HT-29 (cell line): ENCODE measurements at regions not wholly inside any gene's neighbourhood (a gene's known extent, or its start where the extent isn't known, plus 50 kb on each side); places are given as distances from the start of the nearest gene placed in this dataset.
"Not testable (repeated sequence)": the region's sequence is repeated elsewhere in the genome, so short reads cannot be mapped to it uniquely, and the experiment has no call there.

Source experiments
- DNase-seq: peaks from one replicate; pipeline ENCODE4 v3.0.0-alpha.2; 2015; ENCODE audit warnings: low spot score

GRCh38 chr9:115456515-115456914 is 338.6 kb upstream of the TNC start:
- DNase-seq = no peak

- DNase-seq = no peak
Observed at GRCh38 chr9:115461280-115461679, 343.3 kb upstream of the TNC start.

GRCh38 chr9:115462623-115463022 is 344.7 kb upstream of the TNC start:
- no peak for DNase-seq

GRCh38 chr9:115466756-115467155 is 348.8 kb upstream of the TNC start:
- DNase-seq = no peak

- DNase-seq = no peak
Observed at GRCh38 chr9:115469841-115470240, 351.9 kb upstream of the TNC start.

GRCh38 chr9:115473032-115473431 is 355.1 kb upstream of the TNC start:
- DNase-seq = not testable (repeated sequence)

- no peak for DNase-seq
Observed at GRCh38 chr9:115481769-115482168, 363.8 kb upstream of the TNC start.

- no peak for DNase-seq
Observed at GRCh38 chr9:115482747-115483146, 364.8 kb upstream of the TNC start.

GRCh38 chr9:115492869-115493268 is 374.9 kb upstream of the TNC start:
- DNase-seq = no peak

- no peak for DNase-seq
Observed at GRCh38 chr9:115494393-115494792, 376.4 kb upstream of the TNC start.

- DNase-seq = no peak
Observed at GRCh38 chr9:115495052-115495635, 377.2 kb upstream of the TNC start.

GRCh38 chr9:115495836-115496235 is 377.9 kb upstream of the TNC start:
- no peak for DNase-seq

GRCh38 chr9:115498303-115498702 is 380.3 kb upstream of the TNC start:
- DNase-seq = peak; percentile 16

GRCh38 chr9:115507148-115507547 is 389.2 kb upstream of the TNC start:
- DNase-seq = no peak

GRCh38 chr9:115513148-115513547 is 395.2 kb upstream of the TNC start:
- no peak for DNase-seq

- no peak for DNase-seq
Observed at GRCh38 chr9:115514454-115514853, 396.5 kb upstream of the TNC start.

- no peak for DNase-seq
Observed at GRCh38 chr9:115517335-115518075, 399.5 kb upstream of the TNC start.

- DNase-seq = no peak
Observed at GRCh38 chr9:115520646-115521045, 402.7 kb upstream of the TNC start.

GRCh38 chr9:115522912-115523311 is 405.0 kb upstream of the TNC start:
- DNase-seq = no peak

GRCh38 chr9:115524453-115525059 is 406.6 kb upstream of the TNC start:
- DNase-seq = peak; percentile 89

GRCh38 chr9:115525111-115526058 is 407.4 kb upstream of the TNC start:
- no peak for DNase-seq
